HL-60 (cell line): ENCODE measurements at regions not wholly inside any gene's neighbourhood (a gene's known extent, or its start where the extent isn't known, plus 50 kb on each side); places are given as distances from the start of the nearest gene placed in this dataset.

Source experiments
- DNase-seq, 2 experiments: peaks; one replicate each; pipeline ENCODE4 v3.0.0-alpha.2; 2010 to 2020; ENCODE audit warnings: low read depth in 1 of 2, low spot score in 1 of 2
- H3K27ac ChIP-seq: fragments of 250-450 bp; sonication (Bioruptor Pico); replicated peaks from 2 replicates; pipeline ENCODE4 v1.5.1; 2020; ENCODE audit warnings: mild to moderate bottlenecking, moderate library complexity
- H3K27me3 ChIP-seq: fragments of 250-450 bp; sonication (Bioruptor Pico); 2 replicates; pipeline ENCODE4 v1.5.1; 2021; ENCODE audit warnings: mild to moderate bottlenecking, moderate library complexity; ENCODE audit not compliant: insufficient read depth, poor library complexity, severe bottlenecking
- H3K4me3 ChIP-seq: replicated peaks from 2 replicates; pipeline ENCODE4 v1.5.1; 2011; ENCODE audit warnings: mild to moderate bottlenecking, control low read depth, low read length; ENCODE audit not compliant: insufficient read depth
- GABPA ChIP-seq: IDR thresholded peaks from 2 replicates; pipeline ENCODE4 v1.6.1; 2012; ENCODE audit warnings: low read depth
- POLR2AphosphoS5 ChIP-seq: IDR thresholded peaks from 2 replicates; pipeline ENCODE4 v1.6.1; 2012; ENCODE audit warnings: low read depth
- SPI1 ChIP-seq: IDR thresholded peaks from 2 replicates; pipeline ENCODE4 v1.6.1; 2012; ENCODE audit warnings: low read depth, mild to moderate bottlenecking, borderline replicate concordance
- TF ChIP-seq, protein P1 (sequence below): IDR thresholded peaks from 2 replicates; pipeline ENCODE4 v1.6.1; 2012; ENCODE audit warnings: low read depth; ENCODE audit not compliant: insufficient replicate concordance
- TF ChIP-seq, protein P2 (sequence below): IDR thresholded peaks from one replicate; pipeline ENCODE4 v1.5.1; 2011; ENCODE audit warnings: low read length, control low read depth, inconsistent platforms; ENCODE audit not compliant: insufficient read depth

DNA sequence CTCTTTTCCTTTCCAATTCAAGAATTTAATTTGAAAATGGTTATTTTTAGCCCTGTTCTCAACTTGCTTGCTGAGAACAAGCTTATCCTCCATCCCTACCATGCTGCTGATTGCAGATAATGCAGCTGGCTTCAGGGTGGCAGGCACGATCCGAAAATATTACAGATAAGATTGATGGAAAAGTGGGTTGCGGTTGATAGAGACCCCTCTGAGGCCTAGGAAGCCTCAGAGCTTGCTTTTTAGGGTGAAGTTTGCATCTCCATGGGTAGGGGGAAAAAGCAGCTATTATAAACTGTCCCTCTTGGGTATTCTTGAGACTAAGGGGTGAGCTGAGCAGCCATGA, 116.5 kb upstream of the GOT2 start:
- no peak for DNase-seq
- no peaks in the 10 kb centered on the region for H3K27me3 ChIP-seq
- no peak overlapping the region for H3K27ac ChIP-seq
- TF ChIP-seq SPI1 (no peak), GABPA (no peak), POLR2AphosphoS5 (no peak)
- TF ChIP-seq, protein P1, sequence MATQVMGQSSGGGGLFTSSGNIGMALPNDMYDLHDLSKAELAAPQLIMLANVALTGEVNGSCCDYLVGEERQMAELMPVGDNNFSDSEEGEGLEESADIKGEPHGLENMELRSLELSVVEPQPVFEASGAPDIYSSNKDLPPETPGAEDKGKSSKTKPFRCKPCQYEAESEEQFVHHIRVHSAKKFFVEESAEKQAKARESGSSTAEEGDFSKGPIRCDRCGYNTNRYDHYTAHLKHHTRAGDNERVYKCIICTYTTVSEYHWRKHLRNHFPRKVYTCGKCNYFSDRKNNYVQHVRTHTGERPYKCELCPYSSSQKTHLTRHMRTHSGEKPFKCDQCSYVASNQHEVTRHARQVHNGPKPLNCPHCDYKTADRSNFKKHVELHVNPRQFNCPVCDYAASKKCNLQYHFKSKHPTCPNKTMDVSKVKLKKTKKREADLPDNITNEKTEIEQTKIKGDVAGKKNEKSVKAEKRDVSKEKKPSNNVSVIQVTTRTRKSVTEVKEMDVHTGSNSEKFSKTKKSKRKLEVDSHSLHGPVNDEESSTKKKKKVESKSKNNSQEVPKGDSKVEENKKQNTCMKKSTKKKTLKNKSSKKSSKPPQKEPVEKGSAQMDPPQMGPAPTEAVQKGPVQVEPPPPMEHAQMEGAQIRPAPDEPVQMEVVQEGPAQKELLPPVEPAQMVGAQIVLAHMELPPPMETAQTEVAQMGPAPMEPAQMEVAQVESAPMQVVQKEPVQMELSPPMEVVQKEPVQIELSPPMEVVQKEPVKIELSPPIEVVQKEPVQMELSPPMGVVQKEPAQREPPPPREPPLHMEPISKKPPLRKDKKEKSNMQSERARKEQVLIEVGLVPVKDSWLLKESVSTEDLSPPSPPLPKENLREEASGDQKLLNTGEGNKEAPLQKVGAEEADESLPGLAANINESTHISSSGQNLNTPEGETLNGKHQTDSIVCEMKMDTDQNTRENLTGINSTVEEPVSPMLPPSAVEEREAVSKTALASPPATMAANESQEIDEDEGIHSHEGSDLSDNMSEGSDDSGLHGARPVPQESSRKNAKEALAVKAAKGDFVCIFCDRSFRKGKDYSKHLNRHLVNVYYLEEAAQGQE: no peak
- TF ChIP-seq, protein P2, sequence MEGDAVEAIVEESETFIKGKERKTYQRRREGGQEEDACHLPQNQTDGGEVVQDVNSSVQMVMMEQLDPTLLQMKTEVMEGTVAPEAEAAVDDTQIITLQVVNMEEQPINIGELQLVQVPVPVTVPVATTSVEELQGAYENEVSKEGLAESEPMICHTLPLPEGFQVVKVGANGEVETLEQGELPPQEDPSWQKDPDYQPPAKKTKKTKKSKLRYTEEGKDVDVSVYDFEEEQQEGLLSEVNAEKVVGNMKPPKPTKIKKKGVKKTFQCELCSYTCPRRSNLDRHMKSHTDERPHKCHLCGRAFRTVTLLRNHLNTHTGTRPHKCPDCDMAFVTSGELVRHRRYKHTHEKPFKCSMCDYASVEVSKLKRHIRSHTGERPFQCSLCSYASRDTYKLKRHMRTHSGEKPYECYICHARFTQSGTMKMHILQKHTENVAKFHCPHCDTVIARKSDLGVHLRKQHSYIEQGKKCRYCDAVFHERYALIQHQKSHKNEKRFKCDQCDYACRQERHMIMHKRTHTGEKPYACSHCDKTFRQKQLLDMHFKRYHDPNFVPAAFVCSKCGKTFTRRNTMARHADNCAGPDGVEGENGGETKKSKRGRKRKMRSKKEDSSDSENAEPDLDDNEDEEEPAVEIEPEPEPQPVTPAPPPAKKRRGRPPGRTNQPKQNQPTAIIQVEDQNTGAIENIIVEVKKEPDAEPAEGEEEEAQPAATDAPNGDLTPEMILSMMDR: no peak
- no peak overlapping the region for H3K4me3 ChIP-seq

DNA sequence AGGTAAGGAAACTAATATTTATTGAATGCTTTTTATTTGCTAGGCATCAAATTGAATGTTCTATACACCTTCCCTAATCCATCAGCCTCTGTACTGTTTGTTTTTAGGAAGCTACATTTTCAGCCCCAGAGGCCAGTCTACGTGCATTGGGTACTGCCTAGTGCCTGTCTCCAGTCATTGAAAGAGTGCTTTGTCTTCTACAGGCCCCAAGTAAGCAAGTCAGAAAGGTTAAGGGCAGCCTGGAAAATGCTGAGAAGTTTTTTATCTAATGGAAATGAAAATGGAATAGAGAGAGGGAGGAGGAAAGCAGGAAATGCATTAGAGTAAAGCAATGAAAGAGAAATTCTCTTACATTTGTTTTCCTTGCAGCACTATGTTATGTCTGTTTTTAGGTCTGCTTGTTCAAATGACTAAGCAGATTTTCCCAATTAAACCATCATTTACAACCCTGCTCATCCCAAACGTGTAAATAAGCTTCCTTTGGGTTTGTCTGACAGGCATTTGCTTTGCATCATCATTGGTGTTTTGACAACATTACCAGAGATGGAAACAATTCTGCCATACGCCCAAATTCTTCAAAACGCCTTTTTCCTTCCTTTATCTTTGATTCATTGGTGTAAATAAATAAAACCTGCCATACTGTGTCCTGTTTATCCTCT, 116.0 kb upstream of the GOT2 start:
- Histone ChIP-seq H3K27me3 (no peaks in the 10 kb centered on the region), H3K4me3 (no peak overlapping the region), H3K27ac (no peak overlapping the region)
- DNase-seq: no peak
- TF ChIP-seq SPI1 (no peak), GABPA (no peak), POLR2AphosphoS5 (no peak)
- TF ChIP-seq, protein P2: no peak
- TF ChIP-seq, protein P1: no peak

DNA sequence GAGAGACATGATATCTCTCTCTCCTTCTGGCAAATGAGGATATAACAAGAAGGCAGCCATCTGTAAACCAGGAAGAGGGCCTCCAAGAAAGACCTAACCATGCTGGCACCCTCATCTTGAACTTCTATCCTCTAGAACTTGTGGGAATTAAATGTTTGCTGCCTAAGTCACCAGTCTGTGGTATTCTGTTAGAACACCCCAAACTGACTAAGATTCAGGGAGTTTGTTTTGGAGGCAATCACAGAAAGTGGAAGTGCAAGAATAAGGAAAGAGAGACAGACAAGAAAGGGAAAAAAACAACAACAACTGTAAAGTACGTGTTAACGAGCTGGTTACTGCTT, 114.5 kb upstream of the GOT2 start:
- TF ChIP-seq, protein P1: no peak
- TF ChIP-seq GABPA: no peak
- TF ChIP-seq, protein P2: no peak
- 0 out of 2 replicates have a peak, but pooled peaks have one; percentile 6 for TF ChIP-seq SPI1
- no peak overlapping the region for H3K27ac ChIP-seq
- no peak for DNase-seq
- H3K4me3 ChIP-seq: no peak overlapping the region
- H3K27me3 ChIP-seq: no peaks in the 10 kb centered on the region
